Osteocyte (in vitro differentiated cells): ENCODE measurements at regions not wholly inside any gene's neighbourhood (a gene's known extent, or its start where the extent isn't known, plus 50 kb on each side); places are given as distances from the start of the nearest gene placed in this dataset.

Source experiments
- DNase-seq: peaks from one replicate; pipeline ENCODE4 v3.0.0; 2021; ENCODE audit warnings: mixed read lengths; ENCODE audit not compliant: unreplicated experiment; ENCODE audit errors: extremely low spot score
- H3K27ac Mint-ChIP-seq: one replicate; pipeline ENCODE4 v1.8.0; 2021; ENCODE audit warnings: mild to moderate bottlenecking, mixed read lengths; ENCODE audit not compliant: unreplicated experiment
- H3K27me3 Mint-ChIP-seq: one replicate; pipeline ENCODE4 v1.8.0; 2021; ENCODE audit warnings: mixed read lengths; ENCODE audit not compliant: unreplicated experiment
- H3K36me3 Mint-ChIP-seq: one replicate; pipeline ENCODE4 v1.8.0; 2021; ENCODE audit warnings: mixed read lengths; ENCODE audit not compliant: unreplicated experiment
- H3K4me1 Mint-ChIP-seq: one replicate; pipeline ENCODE4 v1.8.0; 2021; ENCODE audit warnings: mixed read lengths; ENCODE audit not compliant: unreplicated experiment
- H3K4me3 Mint-ChIP-seq: one replicate; pipeline ENCODE4 v1.8.0; 2021; ENCODE audit warnings: mild to moderate bottlenecking, moderate library complexity, mixed read lengths; ENCODE audit not compliant: unreplicated experiment
- H3K9me3 Mint-ChIP-seq: one replicate; pipeline ENCODE4 v1.8.0; 2021; ENCODE audit warnings: mixed read lengths; ENCODE audit not compliant: unreplicated experiment
- CTCF ChIP-seq: fragments of 200-600 bp; sonication (generic); IDR thresholded peaks from 2 replicates; pipeline ENCODE4 v1.5.0; 2021; ENCODE audit warnings: antibody characterized with exemption, mild to moderate bottlenecking, moderate library complexity

- no peak for TF ChIP-seq CTCF
- Mint-ChIP-seq H3K4me1 (peaks cover 12% of the 10 kb centered on the region), H3K27me3 (no peaks in the 10 kb centered on the region), H3K27ac (no peak overlapping the region), H3K9me3 (no peaks in the 10 kb centered on the region), H3K36me3 (no peaks in the 10 kb centered on the region), H3K4me3 (no peak overlapping the region)
- DNase-seq: no peak
These were observed 110.3 kb downstream of the DDX1 start for GRCh38 chr2:15701991-15702390.

GRCh38 chr2:15702452-15702851 lies 110.8 kb downstream of the DDX1 start:
- no peaks in the 10 kb centered on the region for H3K9me3 Mint-ChIP-seq
- H3K4me3 Mint-ChIP-seq: no peak overlapping the region
- no peak for TF ChIP-seq CTCF
- H3K27ac Mint-ChIP-seq: no peak overlapping the region
- H3K27me3 Mint-ChIP-seq: no peaks in the 10 kb centered on the region
- DNase-seq: no peak
- no peaks in the 10 kb centered on the region for H3K36me3 Mint-ChIP-seq
- H3K4me1 Mint-ChIP-seq: peaks cover 12% of the 10 kb centered on the region

GRCh38 chr2:15703365-15703869 lies 111.7 kb downstream of the DDX1 start:
- H3K4me1 Mint-ChIP-seq: peaks cover 12% of the 10 kb centered on the region

GRCh38 chr2:15704086-15704787 lies 112.6 kb downstream of the DDX1 start:
- H3K4me3 Mint-ChIP-seq: no peak overlapping the region
- no peak for TF ChIP-seq CTCF
- no peak overlapping the region for H3K27ac Mint-ChIP-seq
- H3K9me3 Mint-ChIP-seq: no peaks in the 10 kb centered on the region
- peaks cover 13% of the 10 kb centered on the region for H3K4me1 Mint-ChIP-seq
- no peaks in the 10 kb centered on the region for H3K27me3 Mint-ChIP-seq
- DNase-seq: no peak
- no peaks in the 10 kb centered on the region for H3K36me3 Mint-ChIP-seq

More at GRCh38 chr2:15703365-15703869, 111.7 kb downstream of the DDX1 start:
- Mint-ChIP-seq H3K27me3 (no peaks in the 10 kb centered on the region), H3K36me3 (no peaks in the 10 kb centered on the region), H3K9me3 (no peaks in the 10 kb centered on the region), H3K4me3 (no peak overlapping the region), H3K27ac (no peak overlapping the region)
- DNase-seq: no peak
- no peak for TF ChIP-seq CTCF

GRCh38 chr2:15704788-15705115 lies 113.1 kb downstream of the DDX1 start:
- H3K27me3 Mint-ChIP-seq: no peaks in the 10 kb centered on the region
- H3K4me3 Mint-ChIP-seq: no peak overlapping the region
- no peak overlapping the region for H3K27ac Mint-ChIP-seq
- peaks cover 15% of the 10 kb centered on the region for H3K4me1 Mint-ChIP-seq
- TF ChIP-seq CTCF: no peak
- no peaks in the 10 kb centered on the region for H3K36me3 Mint-ChIP-seq
- H3K9me3 Mint-ChIP-seq: no peaks in the 10 kb centered on the region
- DNase-seq: no peak
